C4-2B (cell line): ENCODE measurements at regions not wholly inside any gene's neighbourhood (a gene's known extent, or its start where the extent isn't known, plus 50 kb on each side); places are given as distances from the start of the nearest gene placed in this dataset.

ENCODE experiments used
- ZFX ChIP-seq: fragments of 450-650 bp; IDR thresholded peaks from 2 replicates; pipeline ENCODE4 v1.6.1; 2017
- TF ChIP-seq, protein P1 (sequence below): fragments of 450-650 bp; conservative IDR thresholded peaks from 2 replicates; pipeline ENCODE4 v1.5.1; 2017; ENCODE audit warnings: mild to moderate bottlenecking

GRCh38 chr6:2608503-2608902 lies 142.2 kb downstream of the MYLK4 start:
- TF ChIP-seq, protein P1, sequence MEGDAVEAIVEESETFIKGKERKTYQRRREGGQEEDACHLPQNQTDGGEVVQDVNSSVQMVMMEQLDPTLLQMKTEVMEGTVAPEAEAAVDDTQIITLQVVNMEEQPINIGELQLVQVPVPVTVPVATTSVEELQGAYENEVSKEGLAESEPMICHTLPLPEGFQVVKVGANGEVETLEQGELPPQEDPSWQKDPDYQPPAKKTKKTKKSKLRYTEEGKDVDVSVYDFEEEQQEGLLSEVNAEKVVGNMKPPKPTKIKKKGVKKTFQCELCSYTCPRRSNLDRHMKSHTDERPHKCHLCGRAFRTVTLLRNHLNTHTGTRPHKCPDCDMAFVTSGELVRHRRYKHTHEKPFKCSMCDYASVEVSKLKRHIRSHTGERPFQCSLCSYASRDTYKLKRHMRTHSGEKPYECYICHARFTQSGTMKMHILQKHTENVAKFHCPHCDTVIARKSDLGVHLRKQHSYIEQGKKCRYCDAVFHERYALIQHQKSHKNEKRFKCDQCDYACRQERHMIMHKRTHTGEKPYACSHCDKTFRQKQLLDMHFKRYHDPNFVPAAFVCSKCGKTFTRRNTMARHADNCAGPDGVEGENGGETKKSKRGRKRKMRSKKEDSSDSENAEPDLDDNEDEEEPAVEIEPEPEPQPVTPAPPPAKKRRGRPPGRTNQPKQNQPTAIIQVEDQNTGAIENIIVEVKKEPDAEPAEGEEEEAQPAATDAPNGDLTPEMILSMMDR = no peak
- TF ChIP-seq ZFX = no peak
